Stomach (tissue), 4 donors: ENCODE measurements at regions not wholly inside any gene's neighbourhood (a gene's known extent, or its start where the extent isn't known, plus 50 kb on each side); places are given as distances from the start of the nearest gene placed in this dataset.

Experiments
- CTCF ChIP-seq, 7 experiments: fragments of 450-650 bp in 4 of 7; fragments of 200-600 bp in 3 of 7; sonication (generic) in 3 of 7; IDR thresholded peaks; one replicate each; pipeline ENCODE4 v1.5.1; 2016 to 2019; ENCODE audit warnings: antibody characterized with exemption in 7 of 7, control low read depth in 2 of 7, mild to moderate bottlenecking in 1 of 7
- POLR2A ChIP-seq, 4 donors: fragments of 450-650 bp; IDR thresholded peaks; one replicate each; pipeline ENCODE4 v1.6.1; 2016; ENCODE audit warnings: antibody characterized with exemption in 4 of 4, control low read depth in 2 of 4, mild to moderate bottlenecking in 1 of 4, moderate library complexity in 1 of 4

DNA sequence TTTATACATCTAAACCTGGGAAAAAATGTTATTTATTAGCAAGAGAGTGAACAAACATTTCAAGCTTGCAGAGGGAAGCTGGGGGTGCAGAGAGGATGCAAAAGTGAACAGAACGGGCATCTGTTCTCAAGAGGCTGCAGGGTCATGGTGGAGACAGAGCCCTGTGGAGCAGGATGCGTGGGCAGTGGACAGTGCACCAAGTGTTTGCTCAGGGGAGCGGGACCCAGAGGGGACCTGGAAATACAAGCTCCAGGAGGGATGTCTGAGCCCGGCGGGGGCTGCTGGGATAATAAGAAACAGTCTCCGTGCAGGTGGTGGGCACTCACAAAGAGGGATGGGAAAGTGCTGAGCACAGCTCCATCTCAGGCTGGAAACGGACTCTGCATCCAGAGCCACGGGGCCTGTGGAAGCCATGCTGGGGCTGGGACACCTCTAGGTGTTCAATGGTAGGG, 105.3 kb upstream of the SLC45A1 start:
- TF ChIP-seq CTCF (IDR thresholded peaks at IDR 0.05) (no peak), POLR2A (IDR thresholded peaks at IDR 0.05) (no peak)
